ENCODE measurements at regions not wholly inside any gene's neighbourhood (a gene's known extent, or its start where the extent isn't known, plus 50 kb on each side); places are given as distances from the start of the nearest gene placed in this dataset.

DNA sequence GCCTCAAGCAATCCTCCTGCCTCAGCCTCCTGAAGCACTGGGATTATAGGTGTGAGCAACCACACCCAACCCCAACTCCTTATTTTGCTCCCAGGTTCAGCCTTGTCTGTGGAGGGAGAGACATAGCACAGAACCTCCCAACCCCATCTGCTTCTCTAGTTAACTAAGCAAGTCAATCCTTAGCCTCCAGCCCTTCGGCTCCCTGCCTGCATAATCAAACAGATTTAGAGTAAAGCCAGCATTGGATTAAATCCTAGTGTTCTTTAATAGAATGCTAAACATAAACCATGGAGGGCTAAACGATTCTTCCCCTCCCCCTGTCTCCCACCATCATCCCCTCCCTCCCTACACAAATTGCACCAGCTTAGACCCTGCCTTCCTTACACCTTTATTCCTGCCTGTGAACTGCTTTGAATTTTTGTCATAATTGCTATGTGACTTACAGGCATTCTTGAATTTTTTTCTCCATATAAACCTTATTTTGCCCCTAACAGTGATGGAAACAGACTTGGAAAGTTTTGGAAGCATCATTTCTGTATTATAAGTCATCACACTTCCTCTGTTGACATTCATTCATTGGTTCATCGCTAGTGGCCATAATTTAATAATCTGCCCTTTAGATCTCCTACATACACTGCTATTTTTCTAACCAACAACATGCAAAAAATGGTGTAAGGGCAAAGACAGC is 72.6 kb upstream of the TOMM7 start:
- H3F3A ChIP-seq (ENCODE audit: low read depth): no peaks in the 10 kb centered on the region

GRCh38 chr7:22894546-22894945 is 71.9 kb upstream of the TOMM7 start:
- Histone ChIP-seq H3K4me3 (no peak overlapping the region), H2AFZ (replicated peaks) (no peak overlapping the region), H3K27me3 (no peaks in the 10 kb centered on the region), H3K4me1 (no peaks in the 10 kb centered on the region), H3K9ac (no peak overlapping the region), H3F3A (ENCODE audit: low read depth) (no peaks in the 10 kb centered on the region), H3K4me2 (no peak overlapping the region), H3K36me3 (no peaks in the 10 kb centered on the region), H3K79me2 (ENCODE audit: low read depth) (no peaks in the 10 kb centered on the region), H3K9me3 (ENCODE audit: low read depth) (no peaks in the 10 kb centered on the region), H4K20me1 (ENCODE audit: low read depth) (no peaks in the 10 kb centered on the region), H3K27ac (no peak overlapping the region)
- H3K36me3 Mint-ChIP-seq: no peaks in the 10 kb centered on the region
- DNase-seq (ENCODE audit: low spot score): no peak
- no peaks in the 10 kb centered on the region for H3K9me3 Mint-ChIP-seq
- no peak overlapping the region for H3K4me3 Mint-ChIP-seq
- TF ChIP-seq, protein P1, sequence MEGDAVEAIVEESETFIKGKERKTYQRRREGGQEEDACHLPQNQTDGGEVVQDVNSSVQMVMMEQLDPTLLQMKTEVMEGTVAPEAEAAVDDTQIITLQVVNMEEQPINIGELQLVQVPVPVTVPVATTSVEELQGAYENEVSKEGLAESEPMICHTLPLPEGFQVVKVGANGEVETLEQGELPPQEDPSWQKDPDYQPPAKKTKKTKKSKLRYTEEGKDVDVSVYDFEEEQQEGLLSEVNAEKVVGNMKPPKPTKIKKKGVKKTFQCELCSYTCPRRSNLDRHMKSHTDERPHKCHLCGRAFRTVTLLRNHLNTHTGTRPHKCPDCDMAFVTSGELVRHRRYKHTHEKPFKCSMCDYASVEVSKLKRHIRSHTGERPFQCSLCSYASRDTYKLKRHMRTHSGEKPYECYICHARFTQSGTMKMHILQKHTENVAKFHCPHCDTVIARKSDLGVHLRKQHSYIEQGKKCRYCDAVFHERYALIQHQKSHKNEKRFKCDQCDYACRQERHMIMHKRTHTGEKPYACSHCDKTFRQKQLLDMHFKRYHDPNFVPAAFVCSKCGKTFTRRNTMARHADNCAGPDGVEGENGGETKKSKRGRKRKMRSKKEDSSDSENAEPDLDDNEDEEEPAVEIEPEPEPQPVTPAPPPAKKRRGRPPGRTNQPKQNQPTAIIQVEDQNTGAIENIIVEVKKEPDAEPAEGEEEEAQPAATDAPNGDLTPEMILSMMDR (IDR thresholded peaks at IDR 0.05): no peak
- TF ChIP-seq EZH2 (IDR thresholded peaks at IDR 0.05) (no peak), EZH2phosphoT487 (IDR thresholded peaks at IDR 0.05) (no peak)
- H3K27ac Mint-ChIP-seq: peak overlapping the region; percentile 50
- H3K27me3 Mint-ChIP-seq (ENCODE audit: insufficient read depth, low read depth): peaks cover 2% of the 10 kb centered on the region
- peaks cover 29% of the 10 kb centered on the region for H3K4me1 Mint-ChIP-seq

More for the DNA sequence above, 72.6 kb upstream of the TOMM7 start:
- Histone ChIP-seq H3K9me3 (ENCODE audit: low read depth) (no peaks in the 10 kb centered on the region), H3K36me3 (no peaks in the 10 kb centered on the region), H2AFZ (replicated peaks) (no peak overlapping the region), H3K9ac (no peak overlapping the region), H3K27ac (no peak overlapping the region), H3K4me2 (no peak overlapping the region), H3K4me3 (no peak overlapping the region), H3K27me3 (no peaks in the 10 kb centered on the region), H4K20me1 (ENCODE audit: low read depth) (no peaks in the 10 kb centered on the region), H3K4me1 (no peaks in the 10 kb centered on the region), H3K79me2 (ENCODE audit: low read depth) (no peaks in the 10 kb centered on the region)
- peaks cover 29% of the 10 kb centered on the region for H3K4me1 Mint-ChIP-seq
- H3K27me3 Mint-ChIP-seq (ENCODE audit: insufficient read depth, low read depth): no peaks in the 10 kb centered on the region
- no peak overlapping the region for H3K4me3 Mint-ChIP-seq
- TF ChIP-seq EZH2 (IDR thresholded peaks at IDR 0.05) (no peak), EZH2phosphoT487 (IDR thresholded peaks at IDR 0.05) (no peak)
- TF ChIP-seq, protein P1 (IDR thresholded peaks at IDR 0.05): no peak
- H3K9me3 Mint-ChIP-seq: no peaks in the 10 kb centered on the region
- H3K36me3 Mint-ChIP-seq: no peaks in the 10 kb centered on the region
- DNase-seq (ENCODE audit: low spot score): peak; percentile 10
- peak overlapping the region; percentile 38 for H3K27ac Mint-ChIP-seq

GRCh38 chr7:22890773-22891172 is 68.1 kb upstream of the TOMM7 start:
- Histone ChIP-seq H3K27ac (no peak overlapping the region), H3K9me3 (ENCODE audit: low read depth) (no peaks in the 10 kb centered on the region), H3K4me2 (no peak overlapping the region), H2AFZ (replicated peaks) (no peak overlapping the region), H3K4me3 (no peak overlapping the region), H3K9ac (no peak overlapping the region), H3K36me3 (no peaks in the 10 kb centered on the region), H3K79me2 (ENCODE audit: low read depth) (no peaks in the 10 kb centered on the region), H3K27me3 (no peaks in the 10 kb centered on the region), H3F3A (ENCODE audit: low read depth) (no peaks in the 10 kb centered on the region), H4K20me1 (ENCODE audit: low read depth) (no peaks in the 10 kb centered on the region), H3K4me1 (no peaks in the 10 kb centered on the region)
- Mint-ChIP-seq H3K4me1 (peaks cover 18% of the 10 kb centered on the region), H3K27ac (no peak overlapping the region), H3K9me3 (no peaks in the 10 kb centered on the region), H3K36me3 (no peaks in the 10 kb centered on the region), H3K4me3 (no peak overlapping the region), H3K27me3 (ENCODE audit: insufficient read depth, low read depth) (peaks cover 2% of the 10 kb centered on the region)
- DNase-seq (ENCODE audit: low spot score): no peak
- TF ChIP-seq EZH2 (IDR thresholded peaks at IDR 0.05) (no peak), EZH2phosphoT487 (IDR thresholded peaks at IDR 0.05) (no peak)
- TF ChIP-seq, protein P1 (IDR thresholded peaks at IDR 0.05): no peak
